HEK293T (cell line): ENCODE measurements at regions not wholly inside any gene's neighbourhood (a gene's known extent, or its start where the extent isn't known, plus 50 kb on each side); places are given as distances from the start of the nearest gene placed in this dataset.

Source experiments
- CTCF ChIA-PET: fragments of 350-600 bp; formaldehyde crosslinking; extraction: SDS; loops from one replicate; lab custom pipeline; 2021; ENCODE audit warnings: antibody characterized with exemption, inconsistent platforms; lab: Yijun Ruan, JAX
- POLR2A ChIA-PET: fragments of 350-600 bp; formaldehyde crosslinking; extraction: SDS; loops from one replicate; lab custom pipeline; 2020; ENCODE audit warnings: antibody characterized with exemption, inconsistent platforms; lab: Yijun Ruan, JAX
- DNase-seq: peaks from one replicate; pipeline ENCODE4 v3.0.0; 2012; ENCODE audit warnings: mixed read lengths; ENCODE audit errors: extremely low spot score
- ARNT ChIP-seq: fragments of 450-650 bp; IDR thresholded peaks from 2 replicates; pipeline ENCODE4 v1.6.1; 2017; ENCODE audit warnings: mild to moderate bottlenecking
- BHLHE40 ChIP-seq: fragments of 450-650 bp; IDR thresholded peaks from 2 replicates; pipeline ENCODE4 v1.6.1; 2016; ENCODE audit warnings: mild to moderate bottlenecking, moderate library complexity, borderline replicate concordance
- CTBP1 ChIP-seq: fragments of 450-650 bp; IDR thresholded peaks from 2 replicates; pipeline ENCODE4 v1.6.1; 2016; ENCODE audit warnings: borderline replicate concordance
- ELF4 ChIP-seq: fragments of 450-650 bp; IDR thresholded peaks from 2 replicates; pipeline ENCODE4 v1.6.1; 2017; ENCODE audit warnings: antibody characterized with exemption
- FOXA1 ChIP-seq: fragments of 450-650 bp; IDR thresholded peaks from 2 replicates; pipeline ENCODE4 v1.6.1; 2016; ENCODE audit warnings: mild to moderate bottlenecking
- FOXK2 ChIP-seq: fragments of 450-650 bp; IDR thresholded peaks from 2 replicates; pipeline ENCODE4 v1.6.1; 2016; ENCODE audit warnings: mild to moderate bottlenecking
- FOXM1 ChIP-seq: fragments of 450-650 bp; IDR thresholded peaks from 2 replicates; pipeline ENCODE4 v1.6.1; 2017; ENCODE audit warnings: mild to moderate bottlenecking, borderline replicate concordance
- HDGF ChIP-seq: fragments of 450-650 bp; IDR thresholded peaks from 2 replicates; pipeline ENCODE4 v1.6.1; 2017; ENCODE audit warnings: antibody characterized with exemption, borderline replicate concordance
- L3MBTL2 ChIP-seq: fragments of 450-650 bp; conservative IDR thresholded peaks from 2 replicates; pipeline ENCODE4 v1.6.1; 2016; ENCODE audit warnings: mild to moderate bottlenecking
- LEF1 ChIP-seq: fragments of 450-650 bp; IDR thresholded peaks from 2 replicates; pipeline ENCODE4 v1.6.1; 2017; ENCODE audit warnings: mild to moderate bottlenecking, borderline replicate concordance
- NFRKB ChIP-seq: fragments of 450-650 bp; IDR thresholded peaks from 2 replicates; pipeline ENCODE4 v1.6.1; 2016; ENCODE audit warnings: mild to moderate bottlenecking, moderate library complexity
- SP1 ChIP-seq: fragments of 450-650 bp; IDR thresholded peaks from 2 replicates; pipeline ENCODE4 v1.6.1; 2017
- SUZ12 ChIP-seq: fragments of 450-650 bp; IDR thresholded peaks from 2 replicates; pipeline ENCODE4 v1.6.1; 2016; ENCODE audit warnings: mild to moderate bottlenecking
- TARDBP ChIP-seq: fragments of 450-650 bp; IDR thresholded peaks from 2 replicates; pipeline ENCODE4 v1.6.1; 2016
- ZNF384 ChIP-seq: fragments of 450-650 bp; IDR thresholded peaks from 2 replicates; pipeline ENCODE4 v1.6.1; 2016
- TF ChIP-seq, protein P1 (sequence below): fragments of 450-650 bp; IDR thresholded peaks from 2 replicates; pipeline ENCODE4 v1.6.1; 2016

DNA sequence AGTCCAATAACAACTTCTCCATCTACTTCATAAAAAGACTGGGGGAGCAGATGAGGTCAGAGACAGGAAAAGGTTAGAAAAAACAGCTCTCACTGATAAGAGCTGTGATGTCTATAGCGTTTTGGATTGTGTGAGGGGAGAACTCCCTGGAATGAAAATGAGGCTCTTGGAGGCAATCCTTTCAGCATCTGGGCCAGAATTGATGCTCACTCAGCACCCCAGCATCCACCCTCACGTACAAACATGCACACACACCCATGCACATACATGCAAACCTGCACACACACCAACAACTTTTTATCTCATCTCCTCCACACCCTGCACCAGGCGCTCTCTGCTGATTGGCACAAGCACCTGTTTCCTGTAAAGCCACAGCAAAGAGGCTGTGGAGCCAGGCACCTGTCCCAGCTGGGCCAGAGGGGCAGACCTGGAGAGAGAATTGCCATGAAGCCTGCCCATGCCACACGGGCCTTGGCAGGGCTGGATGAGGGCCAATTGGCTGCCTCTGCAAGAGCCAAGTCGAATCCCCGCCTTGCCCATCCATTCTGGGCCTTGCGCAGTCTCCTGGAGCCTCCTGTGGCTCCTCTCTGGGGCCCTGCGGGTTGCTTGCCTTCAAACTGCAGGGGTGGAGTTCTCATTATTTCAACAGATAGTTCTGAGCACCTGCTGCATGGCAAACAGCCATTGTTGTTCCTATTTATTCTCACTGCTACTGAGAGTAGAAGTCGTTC lies 53.1 kb downstream of the SYNE3 start:
- TF ChIP-seq, protein P1, sequence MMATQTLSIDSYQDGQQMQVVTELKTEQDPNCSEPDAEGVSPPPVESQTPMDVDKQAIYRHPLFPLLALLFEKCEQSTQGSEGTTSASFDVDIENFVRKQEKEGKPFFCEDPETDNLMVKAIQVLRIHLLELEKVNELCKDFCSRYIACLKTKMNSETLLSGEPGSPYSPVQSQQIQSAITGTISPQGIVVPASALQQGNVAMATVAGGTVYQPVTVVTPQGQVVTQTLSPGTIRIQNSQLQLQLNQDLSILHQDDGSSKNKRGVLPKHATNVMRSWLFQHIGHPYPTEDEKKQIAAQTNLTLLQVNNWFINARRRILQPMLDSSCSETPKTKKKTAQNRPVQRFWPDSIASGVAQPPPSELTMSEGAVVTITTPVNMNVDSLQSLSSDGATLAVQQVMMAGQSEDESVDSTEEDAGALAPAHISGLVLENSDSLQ, result no peak
- TF ChIP-seq ELF4 (no peak), FOXA1 (no peak), LEF1 (no peak), SP1 (no peak), ZNF384 (no peak), SUZ12 (no peak), FOXM1 (no peak), ARNT (no peak), CTBP1 (no peak), NFRKB (no peak), L3MBTL2 (no peak), BHLHE40 (no peak), HDGF (no peak), FOXK2 (no peak), TARDBP (no peak)
- ChIA-PET POLR2A (interaction anchor here (1.5 kb wide), 1 partner anchor 11 kb away, joined by 4 read pairs; no protein-coding TSS in a partner anchor), CTCF (interaction anchor here (1.4 to 2.2 kb wide), 3 partner anchors 11 to 21 kb away, joined by 4 to 10 read pairs (median 7); no protein-coding TSS in a partner anchor)
- DNase-seq, result no peak

DNA sequence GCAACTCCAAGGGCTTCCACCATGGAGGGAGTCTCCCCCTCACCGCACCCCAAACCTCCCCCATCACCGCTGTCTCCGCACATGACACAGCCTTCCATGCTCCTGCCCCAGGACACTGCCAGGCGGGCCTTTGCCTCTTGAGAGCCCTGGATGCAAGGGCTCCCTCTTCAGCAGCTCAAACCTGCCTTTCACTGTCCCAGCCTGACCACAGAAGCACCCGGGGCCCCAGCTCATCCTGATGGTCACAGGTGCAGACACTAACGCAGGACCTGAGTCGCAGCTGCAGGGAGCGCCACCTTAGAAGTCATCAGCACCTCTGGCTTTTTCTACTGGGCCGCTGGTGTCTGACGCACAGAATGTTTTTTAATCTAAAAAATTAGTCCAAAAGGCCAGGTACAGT lies 54.0 kb downstream of the SYNE3 start:
- POLR2A ChIA-PET, result interaction anchor here (1.5 kb wide), 1 partner anchor 11 kb away, joined by 4 read pairs; no protein-coding TSS in a partner anchor
- TF ChIP-seq FOXK2, result no peak
- no peak for TF ChIP-seq SP1
- no peak for TF ChIP-seq HDGF
- TF ChIP-seq, protein P1, result no peak
- TF ChIP-seq FOXA1, result no peak
- TF ChIP-seq BHLHE40, result no peak
- no peak for DNase-seq
- CTCF ChIA-PET, result interaction anchor here (1.4 to 2.7 kb wide), 2 partner anchors 10 to 17 kb away, joined by 4 to 9 read pairs; no protein-coding TSS in a partner anchor

DNA sequence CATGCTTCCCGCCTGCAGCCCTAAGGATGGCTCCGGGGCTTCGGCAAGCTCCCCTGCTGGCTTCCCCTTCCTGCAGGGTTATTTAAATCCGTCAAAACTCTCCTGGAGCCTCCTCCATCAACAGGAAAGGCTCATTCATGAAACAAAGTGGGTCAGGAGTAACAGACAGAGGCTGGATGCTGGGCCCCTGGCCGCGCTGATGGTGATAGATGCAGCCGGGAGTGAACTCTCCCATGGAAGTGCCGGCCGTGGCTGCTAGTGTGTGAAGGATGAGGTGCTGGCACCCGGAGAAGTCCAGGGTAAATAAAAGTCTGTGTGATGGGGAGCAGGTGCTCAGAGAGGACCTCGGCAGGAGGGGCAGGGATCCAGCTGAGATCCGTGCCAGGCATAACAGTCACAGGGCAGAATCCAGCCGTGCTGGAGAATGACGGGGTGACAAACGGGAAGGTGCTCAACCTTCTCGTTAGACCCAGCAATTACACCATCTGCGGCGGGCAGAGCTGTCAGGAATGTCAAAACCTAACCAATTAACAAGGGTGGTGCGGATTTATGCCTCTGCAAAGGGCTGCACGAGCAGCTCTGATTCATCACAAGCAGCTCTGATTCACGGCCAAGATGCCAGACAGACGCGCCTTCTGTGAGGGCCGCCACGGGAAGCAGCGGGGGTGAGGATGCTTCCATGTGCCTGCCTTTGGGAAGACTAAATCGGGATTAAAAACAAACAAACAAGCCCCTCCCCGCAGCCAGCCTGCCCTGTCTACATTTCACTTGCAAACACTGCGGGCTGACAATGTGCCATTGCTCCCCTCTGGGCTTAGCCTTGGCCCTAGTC lies 55.6 kb downstream of the SYNE3 start:
- ChIA-PET POLR2A (no interaction called here), CTCF (interaction anchor here (1.1 to 2.7 kb wide), 2 partner anchors 8 to 13 kb away, joined by 3 to 9 read pairs; no protein-coding TSS in a partner anchor)
- no peak for DNase-seq
- TF ChIP-seq NFRKB (no peak), SP1 (no peak), SUZ12 (no peak)
- TF ChIP-seq, protein P1, result no peak

DNA sequence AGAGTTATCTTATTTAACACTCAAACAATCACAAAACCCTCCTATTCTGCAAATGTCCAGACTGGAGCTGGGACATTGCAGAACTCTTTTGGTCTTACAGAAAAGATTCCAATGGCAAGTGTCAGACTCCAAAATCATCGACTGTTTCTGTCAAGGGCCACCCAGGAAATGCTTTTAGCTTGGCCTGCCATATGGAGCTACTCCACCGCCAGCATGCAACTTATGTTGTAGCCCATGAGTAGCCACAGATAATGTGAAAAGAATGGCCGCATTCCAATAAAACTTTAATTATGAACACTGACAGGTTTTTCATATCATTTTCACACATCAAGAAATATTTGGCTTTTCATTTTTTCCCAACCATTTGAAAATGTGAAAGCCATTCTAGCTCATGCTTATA lies 57.5 kb downstream of the SYNE3 start:
- CTCF ChIA-PET, result interaction anchor here (0.6 kb wide), 1 partner anchor 68 kb away, joined by 3 read pairs; no protein-coding TSS in a partner anchor
- no peak for TF ChIP-seq FOXM1
- no peak for TF ChIP-seq ARNT
- TF ChIP-seq CTBP1, result no peak
- no peak for TF ChIP-seq TARDBP
- no peak for TF ChIP-seq SUZ12
- TF ChIP-seq BHLHE40, result no peak
- TF ChIP-seq ELF4, result no peak
- TF ChIP-seq LEF1, result no peak
- no peak for TF ChIP-seq SP1
- no peak for TF ChIP-seq L3MBTL2
- no peak for TF ChIP-seq ZNF384
- TF ChIP-seq HDGF, result no peak
- no peak for DNase-seq
- POLR2A ChIA-PET, result no interaction called here

DNA sequence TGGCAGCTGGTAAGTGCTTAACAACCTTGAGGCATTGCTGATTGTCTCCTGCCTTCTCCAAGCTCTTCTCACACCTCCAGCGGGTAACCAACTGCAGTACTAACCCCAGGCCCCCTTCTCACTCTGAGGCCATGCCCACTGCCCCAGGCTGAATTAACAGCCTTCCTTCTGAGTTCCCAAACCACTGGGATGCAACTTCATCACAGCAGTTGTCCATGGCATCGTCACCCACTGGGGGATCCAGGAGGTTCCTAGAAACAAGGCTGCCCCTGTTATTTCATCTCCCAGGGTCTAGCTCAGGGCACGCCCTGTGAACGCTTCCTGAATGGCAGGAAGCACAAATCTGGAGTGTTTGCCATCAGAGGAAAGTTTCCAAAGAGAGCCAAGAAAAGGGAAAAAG lies 58.0 kb downstream of the SYNE3 start:
- TF ChIP-seq CTBP1, result no peak
- no peak for TF ChIP-seq HDGF
- TF ChIP-seq ZNF384, result no peak
- CTCF ChIA-PET, result no interaction called here
- no peak for DNase-seq
- POLR2A ChIA-PET, result no interaction called here

DNA sequence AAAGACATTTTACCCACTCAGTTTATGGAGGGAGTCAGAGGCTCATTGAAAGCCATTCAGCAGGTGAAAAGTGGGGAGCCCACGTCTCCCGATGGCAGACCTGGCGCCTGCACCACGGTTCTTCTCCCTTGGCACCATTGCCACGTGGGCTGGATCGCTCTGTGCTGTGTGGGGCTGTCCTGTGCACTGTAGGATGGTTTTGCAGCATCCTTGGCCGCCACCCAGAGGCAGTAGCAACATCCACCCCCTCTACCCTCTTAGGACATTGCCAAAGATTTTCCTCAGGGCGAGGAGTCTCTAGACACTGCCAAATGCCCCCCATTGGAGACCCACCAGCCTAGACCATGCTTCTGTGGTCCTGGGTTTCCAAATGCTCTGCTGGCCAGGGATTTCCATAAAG lies 60.2 kb downstream of the SYNE3 start:
- TF ChIP-seq LEF1 (no peak), L3MBTL2 (no peak), SP1 (no peak), ZNF384 (no peak), FOXM1 (no peak), ELF4 (no peak)
- no peak for DNase-seq
- CTCF ChIA-PET, result no interaction called here
- POLR2A ChIA-PET, result interaction anchor here (1.1 kb wide), 1 partner anchor 78 kb away, joined by 3 read pairs; no protein-coding TSS in a partner anchor
